ENCODE measurements at regions not wholly inside any gene's neighbourhood (a gene's known extent, or its start where the extent isn't known, plus 50 kb on each side); places are given as distances from the start of the nearest gene placed in this dataset.

GRCh38 chr9:88807426-88807825 is 183.8 kb upstream of the S1PR3 start:
- TF ChIP-seq CTCF (IDR thresholded peaks at IDR 0.05), result no peak
- no peak for TF ChIP-seq POLR2A (IDR thresholded peaks at IDR 0.05; ENCODE audit: low read depth)
